Activated CD4-positive, CD25-positive, alpha-beta regulatory T cell (primary cell): ENCODE measurements at regions not wholly inside any gene's neighbourhood (a gene's known extent, or its start where the extent isn't known, plus 50 kb on each side); places are given as distances from the start of the nearest gene placed in this dataset.

Experiments
- DNase-seq, 4 experiments: peaks; one replicate each; lab custom pipeline; 2025; lab: John Stamatoyannopoulos, UW

DNA sequence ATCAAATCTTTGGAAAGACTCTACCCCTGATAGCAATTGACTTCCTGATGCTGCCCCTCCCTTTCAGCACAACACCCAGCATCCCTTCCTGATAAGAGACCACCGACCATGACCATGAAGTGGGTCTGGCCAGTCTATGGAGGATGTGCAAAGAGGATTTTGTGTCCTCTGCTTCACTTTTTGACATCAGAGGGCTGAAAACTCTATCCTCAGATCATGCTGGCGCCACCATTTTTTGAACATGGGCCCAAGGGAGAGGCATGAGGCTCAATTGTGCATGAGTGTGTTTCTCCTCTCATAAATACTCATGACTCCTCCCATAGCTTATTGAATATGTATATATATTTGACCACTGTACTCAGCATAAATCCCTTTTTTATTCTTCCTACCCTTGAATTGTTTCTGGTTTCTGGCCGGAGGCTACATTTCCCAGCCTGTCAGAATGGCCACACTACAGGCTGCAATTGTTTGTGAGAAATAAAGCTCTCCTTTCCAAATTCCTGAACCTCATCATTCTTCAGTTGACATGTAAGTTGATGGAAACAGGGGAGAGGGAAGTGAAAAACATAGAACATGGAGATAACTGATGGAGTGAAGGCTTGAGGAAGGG, 314.1 kb downstream of the MYCN start:
- no peak for DNase-seq

DNA sequence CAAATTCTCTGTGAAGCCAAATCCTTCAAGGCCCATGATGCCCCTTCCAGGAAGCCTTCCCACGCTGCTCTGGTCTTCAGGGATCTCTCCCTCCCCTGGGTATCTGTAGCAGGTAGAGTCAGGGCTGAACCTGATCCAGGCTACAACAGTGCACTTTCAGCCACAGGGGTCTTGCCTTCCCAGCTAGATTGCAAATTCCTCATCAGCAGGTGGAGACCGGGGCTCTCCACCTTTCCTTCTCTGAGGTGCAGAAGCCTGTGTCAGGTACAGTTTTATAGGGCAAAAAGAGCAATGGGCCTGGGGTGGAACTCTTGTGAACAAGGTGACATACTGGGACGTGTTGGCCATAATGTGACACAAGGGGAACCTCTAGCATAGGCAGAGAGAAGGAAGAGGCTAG, 312.9 kb downstream of the MYCN start:
- DNase-seq: no peak

DNA sequence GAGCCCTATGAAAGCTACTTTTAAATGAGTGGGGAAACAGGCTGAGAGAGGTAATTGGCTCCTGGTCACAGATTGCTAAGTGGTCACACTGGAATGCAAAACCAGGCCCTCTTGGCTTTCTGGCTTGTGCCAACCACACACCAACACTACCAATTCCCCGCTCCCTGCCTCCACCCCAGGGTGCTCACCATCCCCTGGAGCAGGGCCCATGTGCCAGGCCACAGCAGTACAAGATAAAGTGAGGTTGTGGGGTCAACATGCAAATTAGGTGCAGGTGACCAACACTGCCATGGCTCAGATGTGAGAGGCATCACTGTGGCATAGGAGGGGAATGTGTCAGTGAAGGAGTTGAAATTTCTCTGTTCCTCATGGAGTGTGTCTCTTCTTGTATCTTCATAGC, 312.5 kb downstream of the MYCN start:
- no peak for DNase-seq

DNA sequence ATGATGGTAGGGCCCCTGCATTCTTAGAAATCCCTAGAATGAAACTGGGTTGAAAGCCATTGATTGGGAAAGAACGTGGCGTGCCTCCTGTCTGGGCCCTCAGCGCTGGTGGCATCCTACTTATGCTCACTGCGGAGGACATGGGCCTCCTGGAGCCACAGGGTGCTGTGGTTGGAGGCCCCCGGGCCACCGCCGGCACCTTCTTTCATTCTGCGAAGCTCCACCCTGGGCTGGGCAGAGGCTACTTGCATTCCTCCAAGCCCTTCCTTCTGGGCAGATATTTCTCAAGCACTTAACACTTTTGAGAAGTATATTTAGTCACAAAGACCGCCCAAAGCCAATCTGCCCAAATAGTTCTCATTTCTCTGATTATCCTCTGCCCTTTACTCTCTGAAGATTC, 311.9 kb downstream of the MYCN start:
- DNase-seq: no peak

DNA sequence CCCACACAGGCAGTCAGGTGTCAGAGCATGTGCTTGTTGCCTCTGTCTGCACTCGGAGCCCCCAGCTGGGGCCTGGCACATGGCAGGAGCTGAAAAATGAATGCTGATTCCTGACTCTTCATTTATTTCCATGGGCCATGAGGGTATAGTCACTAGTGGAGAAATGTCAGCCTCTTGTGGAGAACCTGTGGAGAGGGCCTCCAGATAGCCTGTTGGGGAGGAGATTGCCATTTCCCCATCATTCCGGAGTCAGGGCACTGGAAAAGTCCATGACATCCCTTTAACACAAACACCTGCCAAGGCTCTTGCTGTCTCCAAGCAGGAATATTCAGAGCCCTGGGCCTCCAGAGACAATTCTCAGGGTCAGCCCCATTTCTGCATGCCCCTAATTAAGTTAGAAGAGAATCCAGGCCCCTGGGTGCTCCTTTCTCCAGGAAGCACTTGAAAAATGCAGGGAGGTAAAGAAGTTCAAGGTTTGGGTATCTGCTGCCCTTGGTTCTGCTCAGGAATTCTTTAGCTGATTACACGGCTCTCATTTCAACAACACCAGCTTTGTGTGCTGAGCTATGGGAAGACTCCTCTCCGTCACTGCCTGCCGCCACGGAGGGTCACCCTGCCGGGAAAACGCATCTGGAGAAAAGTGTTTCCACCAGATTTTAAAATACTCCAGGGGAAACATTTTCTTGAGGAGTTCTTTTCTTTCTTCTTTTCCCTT, 311.3 kb downstream of the MYCN start:
- DNase-seq: no peak

DNA sequence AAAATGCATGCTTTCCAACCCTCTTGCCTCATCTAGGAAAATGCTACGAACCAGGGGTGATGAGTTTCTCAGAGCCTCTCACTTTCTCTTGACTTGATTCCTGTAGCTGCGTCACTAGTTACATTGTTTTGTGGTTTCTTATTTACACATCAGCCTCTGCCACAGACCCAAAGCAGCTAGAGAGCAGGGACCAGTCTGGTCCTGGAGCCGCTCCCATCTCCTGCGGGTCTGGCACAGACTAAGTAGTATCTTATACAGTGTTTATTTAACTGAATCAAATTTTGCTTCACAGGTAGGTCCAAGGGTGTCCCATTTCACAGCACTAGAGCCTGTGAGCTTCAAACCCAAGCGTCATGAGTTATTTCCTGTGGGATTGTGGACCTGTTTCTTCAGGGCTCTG, 310.5 kb downstream of the MYCN start:
- DNase-seq: no peak

DNA sequence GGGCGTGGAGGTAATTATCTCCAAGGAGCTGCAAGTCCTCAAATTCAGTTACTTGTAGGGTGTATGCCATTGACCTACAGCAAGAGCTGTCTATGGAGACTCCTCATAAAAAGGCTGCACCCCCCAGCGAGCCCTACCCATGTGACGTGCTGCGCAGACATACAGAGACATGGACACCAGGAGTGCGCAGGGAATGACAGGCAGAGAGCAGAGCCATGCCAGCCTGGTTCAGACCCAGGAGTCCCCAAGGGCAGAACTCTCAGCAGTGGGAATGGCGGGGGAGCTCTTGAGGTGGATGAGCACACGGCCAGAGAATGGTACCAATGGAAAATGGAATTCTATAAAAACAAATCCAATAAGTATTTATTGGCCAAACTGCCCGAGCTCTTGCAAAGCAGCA, 310.1 kb downstream of the MYCN start:
- no peak for DNase-seq

DNA sequence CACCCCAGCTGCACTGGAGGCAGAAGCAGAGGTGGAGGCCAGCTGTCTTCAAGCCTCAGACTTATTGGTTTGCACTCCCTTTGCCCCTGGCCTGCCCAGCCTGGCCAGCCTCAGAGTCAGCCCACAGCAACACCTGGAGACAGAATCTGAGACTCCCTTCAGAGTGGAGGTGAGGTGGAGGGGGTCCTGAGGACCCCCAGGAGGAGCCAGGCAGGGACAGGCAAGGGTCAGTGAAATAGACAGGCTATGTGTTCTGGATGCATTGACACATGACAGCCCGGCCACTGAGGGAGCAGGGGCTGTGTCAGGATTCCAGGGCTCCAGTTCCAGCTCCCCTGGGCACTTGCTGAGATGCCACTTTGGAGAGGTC, 309.7 kb downstream of the MYCN start:
- no peak for DNase-seq

DNA sequence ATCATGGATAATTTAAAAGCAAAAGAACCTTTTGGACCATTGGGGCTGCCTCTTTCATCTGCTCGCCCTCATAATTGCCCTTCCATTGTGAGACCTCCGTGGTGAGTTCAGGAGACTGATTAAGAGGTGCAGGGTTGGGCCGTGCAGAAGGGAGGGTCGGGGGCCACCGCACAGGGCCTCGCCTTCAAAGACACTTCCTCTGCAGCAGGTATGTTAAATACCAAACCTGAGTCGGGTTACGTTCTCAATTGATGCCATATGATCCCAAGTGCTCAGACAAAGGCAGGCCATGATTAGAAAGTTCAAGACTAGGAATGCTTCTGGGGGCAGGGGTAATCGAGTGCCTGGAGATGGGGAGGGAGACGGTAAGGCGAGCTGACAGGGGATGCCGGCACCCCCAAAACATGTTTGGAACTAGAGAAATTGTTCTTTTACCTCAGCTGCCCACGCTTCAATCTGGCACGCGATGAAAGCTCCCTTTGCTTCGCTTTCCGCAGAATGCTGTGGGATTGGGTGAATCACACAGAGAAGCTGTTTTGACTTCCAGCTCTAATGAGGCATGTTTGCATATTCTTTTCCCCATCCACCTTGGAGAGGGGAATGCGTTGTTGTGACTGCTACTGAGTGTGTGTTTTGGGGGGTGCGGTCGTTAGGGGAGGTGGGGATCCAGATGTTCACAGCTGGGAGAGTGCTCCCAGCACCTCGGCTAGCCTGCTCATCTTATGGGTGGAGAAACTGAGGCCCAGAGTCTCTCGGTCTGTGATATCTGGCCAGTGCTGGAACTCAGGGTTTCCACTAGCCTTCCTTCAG, 309.1 kb downstream of the MYCN start:
- DNase-seq: no peak

DNA sequence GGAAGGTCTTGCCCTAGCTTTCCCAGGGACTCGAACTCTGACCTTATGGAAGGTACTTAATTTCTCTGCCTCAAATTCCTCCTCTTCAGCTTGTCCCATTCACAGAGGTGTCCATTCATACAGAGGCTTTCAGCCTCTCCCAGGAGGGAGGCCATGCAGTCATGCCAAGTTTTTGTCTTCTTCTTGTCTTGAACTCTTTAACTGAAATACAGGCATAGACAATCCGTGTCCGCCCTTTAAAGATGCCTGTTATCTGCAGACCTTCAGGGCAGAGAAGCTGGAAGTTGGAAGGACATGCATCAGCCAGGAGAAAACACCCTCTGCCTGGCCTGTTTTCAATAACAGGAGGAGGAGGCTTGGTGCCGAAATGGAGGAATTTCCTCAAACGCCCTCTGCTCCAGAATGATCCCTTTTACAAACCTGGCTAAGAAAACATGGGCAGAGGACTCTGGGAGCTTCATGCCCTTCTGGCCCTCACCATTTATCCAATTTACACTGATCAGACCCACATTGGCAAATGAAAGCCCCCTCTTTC, 308.3 kb downstream of the MYCN start:
- no peak for DNase-seq

DNA sequence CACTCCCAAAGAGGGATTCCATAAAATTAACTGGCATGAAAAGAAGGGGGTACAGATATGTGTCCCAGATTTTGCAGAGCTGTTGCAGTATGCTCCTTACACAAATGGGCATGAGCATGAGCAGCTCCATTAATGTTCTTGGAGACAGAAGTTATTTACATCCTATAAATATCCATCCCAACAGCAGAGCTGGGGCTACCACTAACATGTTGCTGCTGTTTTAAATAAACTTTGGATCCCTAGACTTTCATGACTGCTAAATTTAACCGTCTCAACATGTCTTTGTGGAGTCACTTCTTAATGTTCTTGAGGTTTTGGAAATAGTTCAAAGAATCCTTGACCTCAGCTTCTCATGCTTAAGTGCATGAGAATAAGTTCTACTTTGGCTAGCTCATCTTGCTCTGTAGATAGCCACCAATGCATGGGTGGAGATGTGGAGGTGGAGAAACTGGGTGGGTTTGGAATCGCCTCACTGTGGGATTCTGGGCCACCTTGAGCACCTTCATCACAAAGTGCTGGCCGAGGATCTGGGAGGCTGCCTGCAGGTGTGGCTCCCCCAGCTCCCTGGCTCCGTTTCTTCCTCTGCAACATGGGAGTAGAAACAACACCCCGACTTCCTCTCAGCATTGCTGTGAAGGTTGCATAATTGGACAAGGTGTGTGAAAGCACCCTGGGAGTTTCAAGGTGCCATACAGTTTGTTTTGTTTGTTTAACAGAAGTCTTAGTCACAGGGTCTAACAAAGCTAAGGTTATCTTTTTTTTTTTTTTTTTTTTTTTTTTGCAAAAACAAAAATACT, 307.2 kb downstream of the MYCN start:
- DNase-seq: no peak

DNA sequence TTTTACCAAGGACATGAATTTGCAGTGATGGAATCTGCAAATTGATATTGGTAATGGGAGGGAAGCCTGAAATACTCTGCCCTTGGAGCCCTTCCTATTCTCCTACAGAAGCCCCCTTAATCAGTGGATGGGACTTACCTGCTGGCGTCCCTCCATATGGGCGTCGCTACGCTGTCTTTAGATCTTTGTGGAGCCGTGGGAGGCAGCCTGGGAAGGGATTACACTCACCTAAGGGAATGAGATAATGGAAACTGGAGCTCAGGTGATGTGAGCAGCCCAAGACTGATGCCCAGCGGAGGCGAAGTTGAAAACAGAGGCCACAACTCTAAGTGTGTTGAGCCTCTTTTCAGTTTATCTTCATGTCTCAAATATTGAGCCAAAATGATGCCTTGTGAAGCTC, 306.6 kb downstream of the MYCN start:
- DNase-seq: no peak

DNA sequence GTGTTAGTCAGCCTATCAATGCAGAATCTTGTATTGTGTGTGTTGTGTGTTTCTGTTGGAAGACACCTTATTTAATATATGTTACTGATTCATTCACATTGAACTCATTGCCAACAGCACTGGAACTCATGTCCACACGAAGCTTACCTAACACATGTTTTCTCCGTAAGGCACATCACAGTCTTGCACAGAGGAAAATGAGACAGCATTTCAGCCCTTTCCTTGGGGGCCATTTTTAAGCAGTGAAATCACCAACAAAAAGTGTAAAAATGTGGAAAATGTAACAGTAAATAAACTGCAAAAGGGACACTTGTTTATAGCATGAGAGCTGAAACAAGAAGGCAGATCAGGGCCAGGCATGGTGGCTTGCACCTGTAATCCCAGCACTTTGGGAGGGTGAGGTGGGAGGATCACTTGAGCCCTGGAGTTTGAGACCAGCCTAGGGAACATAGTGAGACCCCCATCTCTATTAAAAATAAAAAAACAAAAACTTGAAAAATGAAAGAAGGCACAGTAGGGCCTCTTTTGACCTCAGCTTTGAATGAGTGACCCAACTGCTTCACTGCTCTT, 306.0 kb downstream of the MYCN start:
- no peak for DNase-seq

DNA sequence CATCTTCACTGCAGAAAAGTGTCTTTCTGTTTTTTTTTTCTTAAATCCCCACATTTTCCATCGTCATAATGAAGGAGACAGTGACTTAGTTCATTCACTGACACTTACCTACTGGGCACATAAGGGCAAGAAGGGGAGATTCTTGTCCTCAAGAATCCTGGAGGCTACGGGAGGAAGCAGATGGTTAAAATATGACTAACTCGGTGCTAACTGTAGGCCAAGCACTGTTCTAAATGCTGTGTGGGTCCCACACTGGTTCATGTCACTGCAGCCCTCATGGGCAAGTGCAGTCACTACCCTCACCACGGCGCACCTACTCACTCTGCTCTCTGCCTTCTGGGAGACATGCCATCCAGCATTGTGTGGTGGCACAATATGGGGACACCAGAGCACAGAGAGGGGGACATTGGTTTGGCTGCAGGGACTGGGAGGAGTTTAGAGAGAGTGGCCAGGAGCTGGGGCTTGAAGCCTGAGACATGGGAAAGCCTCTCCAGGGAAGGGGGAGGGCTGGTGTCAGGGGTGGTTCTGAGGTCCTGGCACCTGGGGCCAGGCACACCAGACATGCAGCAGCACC, 305.2 kb downstream of the MYCN start:
- no peak for DNase-seq

DNA sequence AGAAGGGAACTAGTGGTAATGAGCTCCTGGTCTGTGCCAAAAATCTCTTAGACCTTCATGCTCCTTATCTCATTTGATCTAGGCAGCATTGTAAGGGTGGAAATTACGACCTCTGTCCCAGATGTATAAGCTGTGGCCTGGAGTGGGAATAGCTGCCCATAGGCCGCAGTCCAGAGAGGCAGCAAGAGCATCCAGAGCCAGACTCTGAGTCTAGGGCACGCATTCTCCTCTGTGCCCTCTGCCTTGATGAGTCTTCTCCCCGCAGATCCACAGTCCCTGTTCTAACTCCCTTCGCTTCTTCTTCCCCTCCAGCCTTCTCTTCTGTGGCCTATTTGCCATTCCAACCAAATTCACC, 304.6 kb downstream of the MYCN start:
- no peak for DNase-seq

DNA sequence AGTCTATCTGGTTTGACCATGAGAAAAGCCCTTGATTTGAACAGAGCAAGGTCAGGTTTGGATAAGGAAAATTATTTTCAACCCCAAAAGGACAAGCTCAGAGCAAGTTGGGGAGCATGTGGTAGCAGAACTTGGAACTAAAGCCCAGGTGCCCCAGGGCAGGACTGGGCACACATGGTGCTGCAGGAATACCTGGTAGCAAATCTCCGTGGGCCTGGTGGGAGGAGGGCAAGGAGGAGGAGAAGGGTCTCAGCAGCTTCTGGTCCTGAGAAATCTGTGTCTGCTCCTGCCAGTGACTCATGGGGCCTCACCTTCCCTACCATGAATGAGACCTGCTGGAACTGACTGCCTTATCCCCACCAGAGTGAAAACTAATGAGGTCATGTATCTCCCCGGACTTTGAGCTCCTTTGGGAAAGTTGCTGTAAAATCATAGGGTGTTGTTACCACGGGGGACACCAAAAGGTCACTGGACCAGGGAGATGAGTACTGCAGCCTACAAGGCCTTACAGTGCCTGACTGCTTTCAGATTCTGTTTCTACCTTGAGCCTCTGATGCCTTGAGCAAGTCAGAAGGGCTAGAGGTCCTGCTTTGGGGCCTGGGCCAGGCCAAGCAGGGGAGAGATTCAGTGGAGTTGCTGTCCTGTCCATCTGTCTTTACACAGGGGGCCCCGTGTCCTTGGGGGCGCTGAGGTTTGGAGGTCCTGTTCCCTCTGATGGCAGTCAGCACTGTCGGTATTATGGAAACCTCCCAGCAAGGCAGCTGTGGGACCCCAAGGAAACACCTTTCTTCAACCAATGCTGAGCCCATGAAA, 304.0 kb downstream of the MYCN start:
- DNase-seq: no peak

DNA sequence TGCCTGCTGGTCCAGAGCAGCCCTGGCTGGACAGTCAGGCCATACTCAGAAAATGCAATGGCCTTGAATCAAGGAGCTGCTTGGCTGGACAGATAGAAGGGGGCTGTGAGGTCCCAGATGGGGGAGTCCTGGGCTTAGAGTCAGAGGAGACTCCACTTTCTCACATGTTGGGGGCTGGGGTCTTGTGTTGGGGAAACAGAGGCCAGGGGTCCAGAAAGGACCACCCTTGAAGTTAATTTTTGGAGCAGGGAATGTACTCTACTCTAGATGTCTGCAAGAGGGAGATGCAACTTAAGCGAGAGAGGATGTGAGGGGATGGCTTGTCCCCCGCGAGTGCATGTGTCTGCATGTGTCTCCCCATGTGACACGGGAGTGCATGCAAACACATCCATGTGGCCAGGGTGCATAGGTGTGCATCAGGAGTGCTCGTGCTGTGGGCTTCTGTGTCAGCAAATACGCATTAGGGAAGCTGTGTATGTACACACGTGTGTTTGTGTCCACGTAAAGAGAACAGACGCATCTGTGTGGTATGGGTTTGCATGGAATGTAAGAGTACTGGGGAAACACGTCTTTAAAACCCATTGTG, 303.2 kb downstream of the MYCN start:
- no peak for DNase-seq

DNA sequence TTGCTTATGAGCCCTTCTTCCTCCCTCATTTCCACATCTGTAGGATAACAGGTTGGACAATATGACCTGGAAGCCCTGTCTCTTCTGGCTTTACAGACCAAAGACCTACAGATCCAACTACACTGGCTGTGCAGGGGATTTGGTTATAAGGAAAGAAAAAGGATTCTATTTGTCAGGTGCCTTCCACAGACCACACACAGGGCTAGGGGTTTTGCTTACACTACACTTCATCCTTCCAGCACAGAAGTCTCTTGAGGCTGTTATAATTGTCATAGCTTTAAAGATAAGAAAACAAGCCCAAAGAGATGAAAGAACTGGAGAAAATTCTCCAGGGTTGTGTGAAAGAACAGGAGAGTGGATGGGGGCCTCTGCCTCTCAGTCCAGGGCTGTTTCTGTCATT, 302.6 kb downstream of the MYCN start:
- no peak for DNase-seq

DNA sequence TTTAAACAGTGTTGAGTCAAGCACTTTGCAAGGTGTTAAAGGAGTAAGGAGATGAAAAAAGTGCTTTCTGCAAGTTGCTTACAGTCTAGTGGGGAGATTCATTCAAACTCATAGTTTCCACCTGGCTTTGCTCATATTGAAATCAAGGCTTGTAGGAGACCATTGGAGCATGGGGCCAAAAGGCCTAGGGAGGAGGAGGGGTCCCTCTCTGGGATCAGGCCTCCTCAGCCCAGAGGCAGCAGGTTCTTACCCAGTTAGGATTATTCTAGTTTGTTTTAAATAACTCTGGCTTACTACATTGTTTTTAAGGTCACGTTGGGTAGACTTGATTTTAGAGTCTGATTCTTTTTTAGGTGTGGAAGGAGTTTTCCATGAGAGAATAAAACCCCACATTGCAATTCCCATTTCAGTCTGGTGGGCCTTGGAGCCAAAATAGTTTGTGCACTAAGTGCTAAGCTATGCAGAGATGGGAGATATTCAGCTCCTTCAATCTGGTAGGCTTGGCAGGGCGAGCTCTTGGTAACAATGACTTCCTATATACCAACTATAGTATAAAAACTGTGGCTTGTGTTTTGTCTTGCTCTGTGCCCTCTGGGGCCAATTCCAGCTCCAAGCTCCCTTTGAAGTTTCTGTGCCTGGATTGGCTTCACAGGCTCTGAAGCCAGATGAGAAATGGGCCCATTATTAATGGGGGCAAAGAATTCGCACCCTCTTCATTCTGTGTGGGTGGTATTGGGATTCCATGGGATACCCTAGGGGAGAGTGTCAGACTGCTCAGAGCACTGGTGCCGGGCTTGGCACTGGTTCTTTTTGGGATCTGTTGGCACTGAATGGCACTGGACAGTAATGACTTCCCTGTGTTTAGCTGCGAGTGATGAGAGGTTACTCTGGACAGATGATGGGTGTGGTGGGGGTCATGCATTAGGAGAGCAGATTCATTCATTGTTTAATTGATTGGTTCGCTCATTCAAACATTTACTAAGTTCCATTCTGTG, 301.1 kb downstream of the MYCN start:
- DNase-seq: no peak
